Stimulated activated CD8-positive, alpha-beta memory T cell treated with anti-CD3 and anti-CD28 coated beads, Interleukin-7, amount 100 ng/mL, for 48 hours (primary cell): ENCODE measurements at regions not wholly inside any gene's neighbourhood (a gene's known extent, or its start where the extent isn't known, plus 50 kb on each side); places are given as distances from the start of the nearest gene placed in this dataset.
"Not testable (repeated sequence)": the region's sequence is repeated elsewhere in the genome, so short reads cannot be mapped to it uniquely, and the experiment has no call there.

Experiments
- DNase-seq, 2 donors: peaks; one replicate each; pipeline ENCODE4 v3.0.0-alpha.2; 2020; ENCODE audit warnings: low read depth in 1 of 2; ENCODE audit errors: extremely low read depth in 1 of 2

GRCh38 chrX:9370893-9371292, 94.0 kb upstream of the TBL1X start:
- no peak for DNase-seq

- no peak for DNase-seq
These were observed 92.0 kb upstream of the TBL1X start for GRCh38 chrX:9372866-9373265.

- DNase-seq = no peak
These were observed 91.1 kb upstream of the TBL1X start for GRCh38 chrX:9373789-9374188.

- DNase-seq = no peak
These were observed 90.3 kb upstream of the TBL1X start for GRCh38 chrX:9374555-9374954.

DNA sequence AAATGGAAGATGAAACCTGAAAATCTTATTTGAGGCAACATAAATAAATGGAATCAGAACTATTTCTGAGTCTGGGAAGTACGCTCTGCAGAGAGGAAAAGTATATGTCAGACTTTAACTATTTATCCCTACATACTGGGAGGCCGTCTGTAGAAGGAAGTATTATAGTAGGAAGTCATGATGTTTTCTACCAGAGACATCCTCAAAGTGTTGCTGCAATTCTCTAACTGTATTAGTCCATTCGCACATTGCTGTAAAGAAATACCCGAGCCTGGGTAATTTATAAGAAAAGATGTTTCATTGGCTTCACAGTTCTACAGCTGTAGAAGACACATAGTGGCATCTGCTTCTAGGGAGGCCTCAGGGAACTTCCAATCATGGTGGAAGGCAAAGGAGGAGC, 88.7 kb upstream of the TBL1X start:
- DNase-seq = no peak

- DNase-seq = not testable (repeated sequence)
These were observed 87.6 kb upstream of the TBL1X start for GRCh38 chrX:9377216-9377615.

- DNase-seq = no peak
These were observed 85.7 kb upstream of the TBL1X start for GRCh38 chrX:9378980-9379696.

GRCh38 chrX:9379697-9380551, 84.9 kb upstream of the TBL1X start:
- no peak for DNase-seq

- no peak for DNase-seq
These were observed 81.2 kb upstream of the TBL1X start for GRCh38 chrX:9383655-9384054.

DNA sequence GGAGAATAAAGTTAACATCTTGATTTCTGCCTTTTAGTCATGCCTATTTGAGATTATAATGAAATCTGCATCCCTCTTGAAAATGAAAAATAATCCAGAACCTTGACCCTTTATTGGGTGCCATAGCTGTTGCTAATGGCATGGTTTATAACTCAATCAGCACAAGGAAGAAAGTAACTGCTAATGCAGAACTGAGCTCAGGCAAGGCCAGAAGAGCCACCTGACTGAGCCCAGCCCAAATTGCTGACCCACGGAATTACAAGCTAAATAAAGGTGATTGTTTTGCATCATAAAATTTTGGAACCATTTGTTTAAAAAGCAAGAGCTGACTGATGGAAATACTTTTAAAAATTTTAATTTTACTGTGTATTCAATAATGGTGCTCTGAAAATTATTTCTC, 76.4 kb upstream of the TBL1X start:
- DNase-seq = no peak

- no peak for DNase-seq
These were observed 74.7 kb upstream of the TBL1X start for GRCh38 chrX:9390121-9390520.

DNA sequence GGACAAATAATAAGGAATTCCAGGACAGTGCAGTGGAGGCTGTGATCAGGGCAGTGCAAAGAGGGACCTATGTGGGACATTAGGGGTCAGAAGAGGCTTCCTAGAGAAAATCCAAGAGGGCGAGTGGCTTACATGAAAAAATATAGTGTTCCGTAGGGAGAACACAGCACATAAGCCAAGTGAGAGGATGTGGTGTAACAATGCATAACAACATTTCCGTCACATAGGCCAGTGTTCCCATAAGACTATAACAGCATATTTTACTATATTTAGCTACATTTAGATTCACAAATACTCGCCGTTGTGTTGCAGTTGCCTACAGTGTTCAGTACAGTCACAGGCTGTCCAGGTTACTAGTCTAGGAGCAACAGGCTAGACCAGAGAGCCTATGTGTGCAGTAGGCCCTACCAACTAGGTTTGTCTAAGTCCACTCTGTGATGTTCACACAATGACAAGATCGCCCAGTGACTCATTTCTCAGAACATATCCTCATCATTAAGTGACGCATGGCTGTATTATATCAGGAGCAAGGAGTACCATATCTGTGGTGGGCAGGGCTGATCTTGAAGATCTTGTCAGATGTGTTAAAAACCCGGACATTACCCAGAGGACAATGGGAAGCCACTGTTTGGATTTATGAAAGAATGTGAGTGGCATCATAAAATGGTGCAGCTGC, 74.0 kb upstream of the TBL1X start:
- no peak for DNase-seq

DNA sequence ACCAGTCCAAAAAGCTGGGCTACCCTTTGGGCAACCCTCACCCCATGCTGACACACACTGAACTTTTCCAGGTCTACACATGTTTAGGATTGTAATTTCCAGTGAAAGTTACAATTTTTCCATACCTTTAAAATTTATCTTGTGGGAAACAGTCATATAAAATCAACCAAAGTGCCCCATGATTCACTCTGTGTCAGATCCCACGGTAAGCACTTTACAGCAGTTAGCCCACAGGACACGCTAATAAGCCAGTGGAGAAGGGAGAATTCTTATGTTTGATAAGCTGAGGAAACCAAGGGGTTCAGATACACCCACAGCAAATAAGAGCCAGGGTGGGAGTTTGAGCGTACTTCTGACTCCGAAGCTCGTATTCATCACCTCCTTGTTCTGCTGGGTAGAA, 72.4 kb upstream of the TBL1X start:
- DNase-seq = no peak

DNA sequence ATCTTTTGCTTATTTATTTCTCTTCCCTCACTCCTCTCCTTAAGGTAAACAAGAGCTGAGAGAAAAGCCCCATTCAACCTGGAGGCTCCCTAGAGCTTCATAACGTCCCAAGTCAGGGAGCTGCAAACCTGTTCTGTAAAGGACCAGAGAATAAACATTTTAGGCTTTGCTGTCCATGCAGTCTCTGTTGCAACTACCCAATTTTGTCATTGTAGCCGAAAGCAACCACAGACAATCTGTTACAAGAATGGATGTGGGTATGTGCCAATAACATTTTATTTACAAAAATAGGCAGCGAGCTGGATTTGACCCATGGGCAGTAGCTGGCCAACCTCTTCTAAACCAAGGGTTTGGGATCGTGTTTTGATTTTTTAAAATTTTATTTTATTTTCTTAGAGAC, 71.3 kb upstream of the TBL1X start:
- DNase-seq = no peak

DNA sequence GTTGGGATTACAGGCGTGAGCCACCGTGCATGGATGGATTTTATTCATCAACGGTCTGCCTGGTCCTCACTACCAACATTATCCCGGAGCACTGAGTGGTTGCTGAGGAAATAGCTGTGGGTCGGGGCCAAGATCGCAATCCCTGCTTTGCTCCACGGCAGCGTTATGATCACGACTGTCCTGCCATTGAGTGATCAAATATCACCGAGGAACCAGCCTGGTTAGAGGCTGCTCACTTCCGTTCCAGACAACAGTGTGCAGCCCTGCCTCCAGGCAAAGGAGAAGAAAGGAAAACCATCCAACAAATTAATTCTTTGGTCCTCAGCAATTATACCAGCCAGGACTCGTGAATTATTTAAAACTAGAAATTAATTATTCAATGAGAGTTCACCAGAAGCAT, 70.6 kb upstream of the TBL1X start:
- DNase-seq = no peak

DNA sequence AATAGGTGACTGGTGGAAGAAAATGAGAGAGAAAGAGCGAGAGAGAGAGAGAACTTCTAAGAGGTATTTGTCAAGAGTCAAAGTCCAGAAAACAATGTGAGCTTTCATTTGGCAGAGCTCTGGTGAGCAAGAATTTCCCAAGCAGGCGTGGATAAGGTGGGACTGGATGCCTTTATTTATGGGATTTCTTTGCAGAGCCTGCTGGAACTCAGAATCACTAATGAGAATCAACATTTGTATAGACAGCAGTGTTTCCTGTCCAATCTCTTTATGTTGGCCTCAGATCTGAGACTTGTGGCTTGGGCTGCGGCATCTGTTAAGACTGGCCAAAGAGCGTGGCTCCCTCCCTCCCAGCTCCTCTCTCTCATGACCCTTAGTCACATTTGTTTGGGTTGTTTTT, 67.9 kb upstream of the TBL1X start:
- no peak for DNase-seq

DNA sequence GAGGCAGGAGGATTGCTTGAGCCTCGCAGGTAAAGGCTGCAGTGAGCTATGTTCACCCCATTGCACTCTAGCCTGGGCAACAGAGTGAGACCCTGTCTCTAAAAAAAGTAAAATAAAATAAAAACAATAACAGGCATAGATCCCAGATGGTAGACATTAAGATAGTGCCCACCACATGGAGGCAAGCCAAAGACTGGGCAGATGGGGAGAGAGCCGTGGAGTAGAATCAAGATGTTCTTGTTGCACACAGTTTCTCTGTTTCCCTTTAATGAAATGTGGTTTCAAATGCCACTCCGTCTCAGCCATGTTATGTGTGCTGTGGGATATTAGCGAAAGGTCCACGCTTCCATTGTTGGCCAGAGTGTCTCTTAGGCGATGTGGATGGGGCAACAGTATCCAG, 63.8 kb upstream of the TBL1X start:
- DNase-seq = no peak

- no peak for DNase-seq
These were observed 61.5 kb upstream of the TBL1X start for GRCh38 chrX:9403374-9403773.

DNA sequence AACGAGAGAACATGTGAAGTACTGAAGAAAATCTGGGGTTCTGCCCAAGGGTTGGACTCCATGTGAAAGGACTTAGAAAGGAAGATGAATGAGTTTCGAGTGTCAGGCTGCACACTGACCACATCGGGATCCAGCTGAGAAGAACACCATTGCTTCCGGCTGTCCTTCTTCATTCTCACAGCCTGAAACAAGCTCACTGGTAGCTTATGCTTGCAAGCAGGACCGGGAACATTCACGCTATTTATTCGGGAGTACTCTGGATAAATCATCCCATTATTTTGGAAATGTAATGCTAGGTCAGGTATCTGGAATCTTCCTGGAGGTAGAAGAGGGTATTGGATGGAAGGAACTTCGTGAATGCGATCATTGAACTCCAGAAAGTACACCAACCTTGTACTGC, 59.2 kb upstream of the TBL1X start:
- DNase-seq = not testable (repeated sequence)

- not testable (repeated sequence) for DNase-seq
These were observed 54.0 kb upstream of the TBL1X start for GRCh38 chrX:9410889-9411288.

- DNase-seq = not testable (repeated sequence)
These were observed 53.2 kb upstream of the TBL1X start for GRCh38 chrX:9411682-9412081.

DNA sequence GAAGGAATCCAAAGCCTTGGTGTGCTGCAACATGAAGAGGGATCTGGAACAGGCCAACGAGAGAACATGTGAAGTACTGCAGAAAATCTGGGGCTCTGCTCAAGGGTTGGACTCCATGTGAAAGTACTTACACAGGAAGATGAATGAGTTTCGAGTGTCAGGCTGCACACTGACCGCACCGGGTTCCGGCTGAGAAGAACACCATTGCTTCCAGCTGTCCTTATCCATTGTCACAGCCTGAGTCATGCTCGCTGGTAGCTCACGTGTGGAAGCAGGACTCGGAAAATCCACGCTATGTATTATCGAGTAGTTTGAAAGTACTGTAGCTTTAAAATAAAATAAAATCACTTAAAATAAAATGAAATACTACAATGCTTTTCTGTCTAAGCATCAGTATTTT, 50.4 kb upstream of the TBL1X start:
- DNase-seq = no peak
